ENCODE measurements at regions not wholly inside any gene's neighbourhood (a gene's known extent, or its start where the extent isn't known, plus 50 kb on each side); places are given as distances from the start of the nearest gene placed in this dataset.
"Not testable (repeated sequence)": the region's sequence is repeated elsewhere in the genome, so short reads cannot be mapped to it uniquely, and the experiment has no call there.

DNA sequence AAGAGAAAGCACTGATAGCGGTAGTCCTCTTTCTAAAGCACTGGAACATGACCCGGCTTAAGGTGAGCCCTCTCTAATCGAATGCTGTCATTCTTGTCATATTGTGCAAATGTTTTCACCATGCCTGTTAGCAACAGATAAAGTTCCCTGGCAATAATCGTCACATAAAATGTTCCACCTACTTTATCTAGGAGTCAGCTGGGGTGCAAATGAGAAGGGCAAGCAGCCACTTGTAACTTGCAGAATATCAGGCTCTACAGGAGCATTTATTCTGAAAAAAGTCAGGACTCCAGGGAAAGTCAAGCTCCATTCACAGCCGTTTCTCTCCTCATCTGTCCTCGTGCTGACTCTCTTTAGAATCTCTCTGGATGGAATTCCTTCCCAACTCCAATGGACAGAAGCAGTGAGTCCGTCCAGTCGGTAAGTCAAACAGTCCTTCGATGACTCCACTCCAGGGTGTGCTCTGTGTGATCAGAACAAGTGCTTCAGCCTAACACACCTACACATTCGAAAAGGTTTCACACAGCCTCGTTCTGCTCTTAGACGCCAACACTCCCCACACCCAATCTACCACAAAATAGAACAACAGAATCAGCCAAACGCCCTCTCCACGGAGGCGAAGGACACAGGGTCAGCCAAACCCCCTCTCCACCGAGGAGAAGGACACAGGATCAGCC lies 101.7 kb upstream of the FRG1 start:
- intact Hi-C loops (cut with DNase I; ENCODE audit: low total_unique reads), result no loop called here
- 67 to 70% methylated on average over 16 of the region's 16 CpGs for WGBS, 2 donors
- TF ChIP-seq POLR2A (IDR thresholded peaks at IDR 0.05), result no peak
- TF ChIP-seq, protein P1, sequence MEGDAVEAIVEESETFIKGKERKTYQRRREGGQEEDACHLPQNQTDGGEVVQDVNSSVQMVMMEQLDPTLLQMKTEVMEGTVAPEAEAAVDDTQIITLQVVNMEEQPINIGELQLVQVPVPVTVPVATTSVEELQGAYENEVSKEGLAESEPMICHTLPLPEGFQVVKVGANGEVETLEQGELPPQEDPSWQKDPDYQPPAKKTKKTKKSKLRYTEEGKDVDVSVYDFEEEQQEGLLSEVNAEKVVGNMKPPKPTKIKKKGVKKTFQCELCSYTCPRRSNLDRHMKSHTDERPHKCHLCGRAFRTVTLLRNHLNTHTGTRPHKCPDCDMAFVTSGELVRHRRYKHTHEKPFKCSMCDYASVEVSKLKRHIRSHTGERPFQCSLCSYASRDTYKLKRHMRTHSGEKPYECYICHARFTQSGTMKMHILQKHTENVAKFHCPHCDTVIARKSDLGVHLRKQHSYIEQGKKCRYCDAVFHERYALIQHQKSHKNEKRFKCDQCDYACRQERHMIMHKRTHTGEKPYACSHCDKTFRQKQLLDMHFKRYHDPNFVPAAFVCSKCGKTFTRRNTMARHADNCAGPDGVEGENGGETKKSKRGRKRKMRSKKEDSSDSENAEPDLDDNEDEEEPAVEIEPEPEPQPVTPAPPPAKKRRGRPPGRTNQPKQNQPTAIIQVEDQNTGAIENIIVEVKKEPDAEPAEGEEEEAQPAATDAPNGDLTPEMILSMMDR (IDR thresholded peaks at IDR 0.05), result no peak
- no peak for DNase-seq (ENCODE audit: low spot score in 2 of 2)
- no peak overlapping the region for H3K4me3 ChIP-seq (ENCODE audit: low read depth, poor library complexity, severe bottlenecking)

DNA sequence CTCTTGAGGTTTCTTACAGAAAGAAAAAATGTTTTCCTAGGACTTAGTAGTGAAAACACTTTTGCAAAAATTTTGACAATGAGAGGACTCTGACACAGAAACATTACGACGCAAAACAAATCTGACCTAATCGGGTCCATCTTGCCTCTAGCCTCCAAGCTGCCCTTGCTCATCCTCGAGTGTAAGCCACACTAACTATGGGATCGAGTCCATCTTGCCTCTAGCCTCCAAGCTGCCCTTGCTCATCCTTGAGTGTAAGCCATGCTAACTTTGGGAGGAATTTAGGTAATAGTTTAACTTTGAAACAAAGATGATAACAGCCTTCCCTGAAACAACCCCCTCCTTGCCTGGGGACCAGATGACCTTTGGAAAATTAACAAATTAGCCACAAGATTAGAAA lies 100.3 kb upstream of the FRG1 start:
- DNase-seq (ENCODE audit: low spot score in 2 of 2), result no peak
- WGBS, 2 donors, result 82 to 85% methylated on average over 5 of the region's 5 CpGs
- no peak for TF ChIP-seq POLR2A (IDR thresholded peaks at IDR 0.05)
- TF ChIP-seq, protein P1 (IDR thresholded peaks at IDR 0.05), result no peak
- no peak overlapping the region for H3K4me3 ChIP-seq (ENCODE audit: low read depth, poor library complexity, severe bottlenecking)
- intact Hi-C loops (cut with DNase I; ENCODE audit: low total_unique reads), result no loop called here

DNA sequence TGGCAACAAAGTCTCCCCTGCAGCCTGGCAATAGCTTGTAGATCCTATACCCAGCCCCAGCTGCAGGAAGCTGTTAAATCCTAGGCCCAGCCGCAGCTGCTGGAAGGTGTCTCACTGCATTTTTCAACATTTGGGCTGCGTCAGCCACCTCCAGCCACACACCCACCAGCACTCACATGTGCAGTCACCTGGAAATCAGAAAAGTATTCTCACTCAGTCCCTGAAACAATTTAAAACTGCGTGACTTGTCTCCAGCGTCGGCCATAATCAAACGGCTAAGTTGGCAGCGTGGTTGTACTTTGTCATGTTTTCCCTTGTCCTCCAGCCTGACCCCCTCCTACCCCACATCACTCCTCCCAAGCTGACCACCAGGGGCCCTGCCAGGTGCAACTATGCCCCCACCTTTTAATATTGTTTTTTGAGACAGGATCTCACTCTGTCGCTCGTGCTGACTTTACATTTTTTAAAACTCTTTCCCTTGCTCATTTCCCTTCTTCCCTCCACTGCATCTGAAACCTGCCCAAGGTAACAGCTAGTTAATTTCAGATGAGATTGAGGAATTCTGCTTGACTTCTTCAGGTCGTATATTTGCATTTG lies 97.2 kb upstream of the FRG1 start:
- H3K4me3 ChIP-seq (ENCODE audit: low read depth, poor library complexity, severe bottlenecking), result no peak overlapping the region
- intact Hi-C loops (cut with DNase I; ENCODE audit: low total_unique reads), result no loop called here
- no peak for TF ChIP-seq POLR2A (IDR thresholded peaks at IDR 0.05)
- TF ChIP-seq, protein P1 (IDR thresholded peaks at IDR 0.05), result no peak
- WGBS, 2 donors, result 81 to 88% methylated on average over 10 of the region's 10 CpGs
- DNase-seq (ENCODE audit: low spot score in 2 of 2), result no peak

DNA sequence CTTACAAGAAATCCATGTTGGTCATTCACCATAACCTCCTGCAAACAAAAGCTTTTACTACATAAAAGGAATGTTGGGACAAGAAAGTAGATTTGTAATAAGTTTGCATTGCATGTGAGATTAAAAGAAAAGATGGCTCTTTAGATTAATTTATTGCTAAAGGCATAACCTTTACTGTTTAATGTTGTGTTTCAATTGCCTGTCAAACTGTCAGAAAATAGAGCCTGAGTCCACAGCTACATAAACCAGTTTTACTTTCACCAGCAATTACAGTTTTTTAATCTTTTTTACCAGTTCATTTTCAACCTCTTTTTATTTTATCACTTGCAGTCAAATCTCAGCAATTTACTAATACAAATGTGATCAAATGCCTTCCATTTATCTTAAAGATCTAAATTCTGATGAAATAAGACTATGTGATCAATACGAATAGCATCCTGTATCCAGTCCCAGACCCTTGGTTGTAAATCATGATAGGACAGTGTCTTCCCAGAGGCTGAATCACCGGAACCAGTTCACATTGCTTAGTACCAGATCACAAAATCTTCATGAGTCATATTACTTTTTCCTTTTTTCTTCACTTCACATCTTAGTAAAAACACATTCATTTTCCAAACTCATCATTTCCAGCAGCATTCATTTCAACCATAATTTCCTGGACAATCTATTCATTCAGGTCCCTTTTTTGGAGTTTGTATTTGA lies 95.4 kb upstream of the FRG1 start:
- no peak overlapping the region for H3K4me3 ChIP-seq (ENCODE audit: low read depth, poor library complexity, severe bottlenecking)
- WGBS, 2 donors, result 37 to 42% methylated on average over 2 of the region's 2 CpGs
- no peak for TF ChIP-seq POLR2A (IDR thresholded peaks at IDR 0.05)
- TF ChIP-seq, protein P1 (IDR thresholded peaks at IDR 0.05), result no peak
- no peak for DNase-seq (ENCODE audit: low spot score in 2 of 2)
- intact Hi-C loops (cut with DNase I; ENCODE audit: low total_unique reads), result no loop called here

DNA sequence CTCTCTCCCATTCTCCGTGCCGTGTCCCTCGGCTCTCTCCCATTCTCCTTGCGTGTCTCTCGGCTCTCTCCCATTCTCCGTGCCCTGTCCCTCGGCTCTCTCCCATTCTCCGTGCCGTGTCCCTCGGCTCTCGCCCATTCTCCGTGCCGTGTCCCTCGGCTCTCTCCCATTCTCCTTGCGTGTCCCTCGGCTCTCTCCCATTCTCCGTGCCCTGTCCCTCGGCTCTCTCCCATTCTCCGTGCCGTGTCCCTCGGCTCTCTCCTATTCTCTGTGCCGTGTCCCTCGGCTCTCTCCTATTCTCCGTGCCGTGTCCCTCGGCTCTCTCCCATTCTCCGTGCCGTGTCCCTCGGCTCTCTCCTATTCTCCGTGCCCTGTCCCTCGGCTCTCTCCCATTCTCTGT lies 94.6 kb upstream of the FRG1 start:
- WGBS, 2 donors, result 87 to 88% methylated on average over 28 to 30 of the region's 31 CpGs
- peak in 1 of 2 donors; percentile 88 for DNase-seq (ENCODE audit: low spot score in 2 of 2)
- intact Hi-C loops (cut with DNase I; ENCODE audit: low total_unique reads); H3K4me3 ChIP-seq (ENCODE audit: low read depth, poor library complexity, severe bottlenecking): not testable (repeated sequence)

DNA sequence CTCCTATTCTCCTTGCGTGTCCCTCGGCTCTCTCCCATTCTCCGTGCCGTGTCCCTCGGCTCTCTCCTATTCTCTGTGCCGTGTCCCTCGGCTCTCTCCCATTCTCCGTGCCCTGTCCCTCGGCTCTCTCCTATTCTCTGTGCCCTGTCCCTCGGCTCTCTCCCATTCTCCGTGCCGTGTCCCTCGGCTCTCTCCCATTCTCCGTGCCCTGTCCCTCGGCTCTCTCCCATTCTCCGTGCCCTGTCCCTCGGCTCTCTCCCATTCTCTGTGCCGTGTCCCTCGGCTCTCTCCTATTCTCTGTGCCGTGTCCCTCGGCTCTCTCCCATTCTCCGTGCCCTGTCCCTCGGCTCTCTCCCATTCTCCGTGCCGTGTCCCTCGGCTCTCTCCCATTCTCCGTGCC lies 94.1 kb upstream of the FRG1 start:
- intact Hi-C loops (cut with DNase I; ENCODE audit: low total_unique reads); H3K4me3 ChIP-seq (ENCODE audit: low read depth, poor library complexity, severe bottlenecking); DNase-seq (ENCODE audit: low spot score in 2 of 2): not testable (repeated sequence)
- 84 to 91% methylated on average over 12 to 27 of the region's 27 CpGs for WGBS, 2 donors

DNA sequence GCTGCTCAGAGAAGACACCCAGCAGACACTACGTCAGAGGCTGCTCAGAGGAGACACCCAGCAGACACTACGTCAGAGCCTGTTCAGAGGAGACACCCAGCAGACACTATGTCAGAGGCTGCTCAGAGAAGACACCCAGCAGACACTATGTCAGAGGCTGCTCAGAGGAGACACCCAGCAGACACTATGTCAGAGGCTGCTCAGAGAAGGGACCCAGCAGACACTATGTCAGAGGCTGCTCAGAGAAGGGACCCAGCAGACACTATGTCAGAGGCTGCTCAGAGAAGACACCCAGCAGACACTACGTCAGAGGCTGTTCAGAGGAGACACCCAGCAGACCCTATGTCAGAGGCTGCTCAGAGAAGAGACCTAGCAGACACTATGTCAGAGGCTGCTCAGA lies 92.0 kb upstream of the FRG1 start:
- H3K4me3 ChIP-seq (ENCODE audit: low read depth, poor library complexity, severe bottlenecking); DNase-seq (ENCODE audit: low spot score in 2 of 2); intact Hi-C loops (cut with DNase I; ENCODE audit: low total_unique reads): not testable (repeated sequence)
- 27 to 29% methylated on average over 3 of the region's 3 CpGs for WGBS, 2 donors

All from lower leg skin (tissue), 4 donors.